ENCODE measurements at regions not wholly inside any gene's neighbourhood (a gene's known extent, or its start where the extent isn't known, plus 50 kb on each side); places are given as distances from the start of the nearest gene placed in this dataset.

GRCh38 chr15:62748196-62748595 lies 294.4 kb upstream of the TPM1 start:
- peaks cover 0 to 1% (median 0%) of the 10 kb centered on the region in 6 donors for H3K4me1 ChIP-seq
- H3K27me3 ChIP-seq (replicated peaks in 1 of 7): no peaks in the 10 kb centered on the region
- intact Hi-C loops (cut with DNase I; ENCODE audit: low total_unique reads): no loop called here
- no peak overlapping the region for H3K27ac ChIP-seq
- WGBS, 5 donors: 79 to 93% (median 86%) methylated on average over 5 of the region's 5 CpGs
- TF ChIP-seq POLR2AphosphoS5 (IDR thresholded peaks at IDR 0.05) (no peak), POLR2A (IDR thresholded peaks at IDR 0.05) (no peak)
- TF ChIP-seq, protein P1, sequence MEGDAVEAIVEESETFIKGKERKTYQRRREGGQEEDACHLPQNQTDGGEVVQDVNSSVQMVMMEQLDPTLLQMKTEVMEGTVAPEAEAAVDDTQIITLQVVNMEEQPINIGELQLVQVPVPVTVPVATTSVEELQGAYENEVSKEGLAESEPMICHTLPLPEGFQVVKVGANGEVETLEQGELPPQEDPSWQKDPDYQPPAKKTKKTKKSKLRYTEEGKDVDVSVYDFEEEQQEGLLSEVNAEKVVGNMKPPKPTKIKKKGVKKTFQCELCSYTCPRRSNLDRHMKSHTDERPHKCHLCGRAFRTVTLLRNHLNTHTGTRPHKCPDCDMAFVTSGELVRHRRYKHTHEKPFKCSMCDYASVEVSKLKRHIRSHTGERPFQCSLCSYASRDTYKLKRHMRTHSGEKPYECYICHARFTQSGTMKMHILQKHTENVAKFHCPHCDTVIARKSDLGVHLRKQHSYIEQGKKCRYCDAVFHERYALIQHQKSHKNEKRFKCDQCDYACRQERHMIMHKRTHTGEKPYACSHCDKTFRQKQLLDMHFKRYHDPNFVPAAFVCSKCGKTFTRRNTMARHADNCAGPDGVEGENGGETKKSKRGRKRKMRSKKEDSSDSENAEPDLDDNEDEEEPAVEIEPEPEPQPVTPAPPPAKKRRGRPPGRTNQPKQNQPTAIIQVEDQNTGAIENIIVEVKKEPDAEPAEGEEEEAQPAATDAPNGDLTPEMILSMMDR (IDR thresholded peaks at IDR 0.05 in 8 of 11, conservative IDR thresholded peaks at IDR 0.05 in 3 of 11): no peak
- no peaks in the 10 kb centered on the region for H3K36me3 ChIP-seq
- DNase-seq: no peak
- no peaks in the 10 kb centered on the region for H3K9me3 ChIP-seq
- H3K4me3 ChIP-seq: no peak overlapping the region

DNA sequence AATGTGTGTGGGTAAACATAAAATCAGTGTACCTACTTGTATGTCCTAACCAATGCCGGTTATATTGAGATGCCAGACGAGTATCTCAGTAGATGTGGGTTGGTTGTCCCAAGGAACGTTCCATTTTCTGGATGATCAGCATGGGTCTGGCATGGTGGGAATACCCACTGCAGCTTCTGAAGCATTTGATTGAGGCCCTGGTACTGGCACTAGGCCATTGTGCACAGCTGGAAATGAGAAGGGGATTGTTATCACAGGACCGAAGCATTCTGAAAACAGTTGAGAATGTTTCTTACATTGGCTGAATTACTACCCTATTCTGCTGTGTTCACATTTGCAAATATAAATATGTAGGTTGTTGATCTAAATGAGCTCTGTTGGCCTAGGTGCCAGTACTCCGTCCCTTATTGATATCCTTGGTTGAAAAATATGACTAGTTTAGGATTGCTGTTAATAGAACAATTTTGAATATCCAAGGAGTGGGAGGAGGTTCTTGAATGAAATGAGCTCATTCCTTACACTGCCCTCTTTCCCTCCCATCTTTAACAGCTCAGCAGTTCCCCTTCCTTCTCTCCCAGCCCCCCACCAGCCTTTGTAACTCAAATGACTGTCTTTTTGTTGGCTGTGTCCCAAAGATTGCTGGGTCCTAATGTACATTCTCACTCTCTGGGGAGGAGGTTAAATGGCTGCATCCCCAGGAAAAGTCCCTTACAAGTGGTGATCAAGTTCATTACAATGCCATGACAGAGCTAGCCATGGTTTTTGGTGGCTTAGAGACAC lies 293.3 kb upstream of the TPM1 start:
- intact Hi-C loops (cut with DNase I; ENCODE audit: low total_unique reads): no loop called here
- Histone ChIP-seq H3K27me3 (replicated peaks in 1 of 7) (no peaks in the 10 kb centered on the region), H3K9me3 (no peaks in the 10 kb centered on the region), H3K4me1 (no peaks in the 10 kb centered on the region), H3K27ac (no peak overlapping the region), H3K4me3 (no peak overlapping the region), H3K36me3 (no peaks in the 10 kb centered on the region)
- DNase-seq: no peak
- TF ChIP-seq POLR2AphosphoS5 (IDR thresholded peaks at IDR 0.05) (no peak), POLR2A (IDR thresholded peaks at IDR 0.05) (no peak)
- TF ChIP-seq, protein P1 (IDR thresholded peaks at IDR 0.05 in 8 of 11, conservative IDR thresholded peaks at IDR 0.05 in 3 of 11): no peak
- WGBS, 5 donors: 82 to 94% (median 93%) methylated on average over 5 of the region's 5 CpGs

DNA sequence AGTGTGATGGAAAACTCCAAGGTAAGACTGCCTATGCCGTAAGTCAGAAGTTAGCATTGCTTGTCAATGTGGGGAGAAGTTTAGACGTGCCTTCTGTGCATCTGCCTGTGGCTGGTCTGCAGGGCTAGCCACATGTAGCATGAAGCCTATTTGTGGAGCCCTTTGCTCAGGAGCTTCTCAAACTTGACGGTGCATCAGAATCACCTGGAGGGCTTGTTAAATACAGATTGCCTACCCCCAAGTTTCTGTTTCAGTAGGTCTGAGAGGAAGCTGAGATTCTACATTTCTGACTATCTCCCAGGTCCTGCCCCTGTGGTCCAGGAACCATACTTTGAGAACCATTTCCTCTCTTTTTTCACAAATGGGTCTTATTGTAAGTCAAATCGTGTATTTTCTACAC lies 292.1 kb upstream of the TPM1 start:
- Histone ChIP-seq H3K27ac (no peak overlapping the region), H3K4me1 (no peaks in the 10 kb centered on the region), H3K4me3 (no peak overlapping the region), H3K36me3 (no peaks in the 10 kb centered on the region), H3K9me3 (no peaks in the 10 kb centered on the region), H3K27me3 (replicated peaks in 1 of 7) (no peaks in the 10 kb centered on the region)
- intact Hi-C loops (cut with DNase I; ENCODE audit: low total_unique reads): no loop called here
- WGBS, 5 donors: 87 to 98% (median 90%) methylated on average over 4 of the region's 4 CpGs
- DNase-seq: no peak
- TF ChIP-seq POLR2AphosphoS5 (IDR thresholded peaks at IDR 0.05): no peak
- TF ChIP-seq, protein P1 (IDR thresholded peaks at IDR 0.05 in 8 of 11, conservative IDR thresholded peaks at IDR 0.05 in 3 of 11): no peak
- TF ChIP-seq POLR2A (IDR thresholded peaks at IDR 0.05): no peak

DNA sequence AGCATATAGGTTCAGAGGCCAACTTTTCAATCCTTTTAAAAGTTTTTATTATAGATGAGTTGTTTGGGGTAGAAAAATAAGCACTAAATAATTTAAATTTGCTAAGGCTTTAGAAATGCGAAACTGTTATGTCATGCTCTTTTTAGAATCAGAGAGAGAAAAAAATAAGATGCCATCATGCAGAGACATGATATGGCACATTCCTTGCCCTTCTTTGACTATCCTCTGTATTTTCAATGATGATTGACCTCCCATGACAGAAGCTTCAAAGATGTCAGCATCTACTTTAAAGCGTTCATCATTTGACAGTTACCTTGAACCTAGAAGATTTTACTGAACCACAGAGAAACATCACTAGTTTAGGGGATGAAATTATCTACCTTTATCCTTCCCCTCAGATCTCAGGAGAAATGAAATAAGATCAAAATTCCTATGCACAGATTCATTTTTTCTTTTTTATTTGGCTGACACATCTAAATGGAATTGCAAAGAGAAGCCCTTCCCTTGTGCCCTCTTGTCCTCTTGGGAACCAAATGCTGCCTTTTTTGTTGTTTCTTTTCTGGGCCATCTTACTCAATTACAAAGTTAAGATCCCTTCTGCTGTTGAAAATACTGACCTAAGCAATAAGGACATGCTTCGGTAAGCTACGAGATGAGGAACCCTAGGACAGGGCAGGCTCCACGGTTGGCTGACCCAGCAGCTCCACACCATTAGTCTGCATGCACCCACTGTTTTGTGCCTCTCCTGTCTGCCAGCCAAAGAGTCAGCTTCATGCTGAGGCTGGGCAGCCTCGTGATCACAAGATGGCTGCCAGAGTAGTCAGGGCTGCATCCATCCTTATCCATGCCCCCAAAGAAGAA lies 289.7 kb upstream of the TPM1 start:
- DNase-seq: no peak
- Histone ChIP-seq H3K36me3 (no peaks in the 10 kb centered on the region), H3K4me1 (no peaks in the 10 kb centered on the region), H3K9me3 (no peaks in the 10 kb centered on the region), H3K27ac (peak overlapping the region in 1 of 8 donors; percentile 24), H3K4me3 (no peak overlapping the region), H3K27me3 (replicated peaks in 1 of 7) (no peaks in the 10 kb centered on the region)
- 82 to 88% (median 88%) methylated on average over 6 of the region's 6 CpGs for WGBS, 5 donors
- intact Hi-C loops (cut with DNase I; ENCODE audit: low total_unique reads): no loop called here
- TF ChIP-seq, protein P1 (IDR thresholded peaks at IDR 0.05 in 8 of 11, conservative IDR thresholded peaks at IDR 0.05 in 3 of 11): no peak
- no peak for TF ChIP-seq POLR2A (IDR thresholded peaks at IDR 0.05)
- peak in 1 of 3 donors; percentile 35 for TF ChIP-seq POLR2AphosphoS5 (IDR thresholded peaks at IDR 0.05)
